Myocyte (in vitro differentiated cells): ENCODE measurements at regions not wholly inside any gene's neighbourhood (a gene's known extent, or its start where the extent isn't known, plus 50 kb on each side); places are given as distances from the start of the nearest gene placed in this dataset.
"Not testable (repeated sequence)": the region's sequence is repeated elsewhere in the genome, so short reads cannot be mapped to it uniquely, and the experiment has no call there.

ENCODE experiments used
- DNase-seq: peaks from one replicate; pipeline ENCODE4 v3.0.0-alpha.2; 2012; ENCODE audit warnings: low read depth

GRCh38 chr7:4319280-4319679 is 362.8 kb upstream of the FOXK1 start:
- no peak for DNase-seq

- DNase-seq: no peak
Measured at GRCh38 chr7:4325732-4326131, 356.4 kb upstream of the FOXK1 start.

- no peak for DNase-seq
Measured at GRCh38 chr7:4331711-4332110, 350.4 kb upstream of the FOXK1 start.

GRCh38 chr7:4338556-4338955 is 343.5 kb upstream of the FOXK1 start:
- DNase-seq: no peak

- DNase-seq: no peak
Measured at GRCh38 chr7:4343272-4344247, 338.5 kb upstream of the FOXK1 start.

- DNase-seq: no peak
Measured at GRCh38 chr7:4345004-4345403, 337.1 kb upstream of the FOXK1 start.

GRCh38 chr7:4352069-4352468 is 330.0 kb upstream of the FOXK1 start:
- DNase-seq: no peak

- DNase-seq: no peak
Measured at GRCh38 chr7:4361774-4362173, 320.3 kb upstream of the FOXK1 start.

GRCh38 chr7:4383584-4383983 is 298.5 kb upstream of the FOXK1 start:
- DNase-seq: no peak

GRCh38 chr7:4386190-4386589 is 295.9 kb upstream of the FOXK1 start:
- no peak for DNase-seq

- DNase-seq: not testable (repeated sequence)
Measured at GRCh38 chr7:4391103-4391502, 291.0 kb upstream of the FOXK1 start.

GRCh38 chr7:4394736-4395135 is 287.4 kb upstream of the FOXK1 start:
- no peak for DNase-seq

GRCh38 chr7:4399121-4399520 is 283.0 kb upstream of the FOXK1 start:
- DNase-seq: no peak

- DNase-seq: no peak
Measured at GRCh38 chr7:4399596-4399995, 282.5 kb upstream of the FOXK1 start.

GRCh38 chr7:4406288-4407058 is 275.6 kb upstream of the FOXK1 start:
- peak; percentile 7 for DNase-seq

GRCh38 chr7:4409946-4410345 is 272.1 kb upstream of the FOXK1 start:
- DNase-seq: no peak

GRCh38 chr7:4416396-4417056 is 265.6 kb upstream of the FOXK1 start:
- peak; percentile 31 for DNase-seq

- DNase-seq: no peak
Measured at GRCh38 chr7:4428526-4428925, 253.6 kb upstream of the FOXK1 start.

- DNase-seq: no peak
Measured at GRCh38 chr7:4430227-4430626, 251.9 kb upstream of the FOXK1 start.

- no peak for DNase-seq
Measured at GRCh38 chr7:4434306-4434705, 247.8 kb upstream of the FOXK1 start.

GRCh38 chr7:4436361-4436895 is 245.7 kb upstream of the FOXK1 start:
- no peak for DNase-seq

GRCh38 chr7:4436936-4437335 is 245.2 kb upstream of the FOXK1 start:
- no peak for DNase-seq
